Heart left ventricle (tissue), 13 donors: ENCODE measurements at regions not wholly inside any gene's neighbourhood (a gene's known extent, or its start where the extent isn't known, plus 50 kb on each side); places are given as distances from the start of the nearest gene placed in this dataset.

Experiments
- CTCF ChIP-seq, 12 donors: fragments of 200-600 bp; sonication (generic) in 4 of 12; IDR thresholded peaks; one replicate each; pipeline versions ENCODE4 v1.5.0 to v1.8.0; 2018 to 2022; ENCODE audit warnings: antibody characterized with exemption in 12 of 12, mild to moderate bottlenecking in 5 of 12
- POLR2A ChIP-seq, 2 donors: fragments of 450-650 bp; IDR thresholded peaks; one replicate each; pipeline ENCODE4 v1.6.1; 2017; ENCODE audit warnings: antibody characterized with exemption in 2 of 2, mild to moderate bottlenecking in 2 of 2, moderate library complexity in 2 of 2
- donor health status: ischemic (EF 13 %, LVEDD 7.1; RV severe dilation, severe dysfunction).
- donor health status: DM: no; HTN: yes; CAD: no.
- donor health status: DM: no; HTN: no; CAD: no.
- donor health status: ischemic (EF 25% LVEDD 6.9; RV normal size, moderate dysfunction).
- donor health status: ischemic (EF 25% LVEDD 5.7; RV mildly dilated, moderate dysfunction).
- donor health status: ischemic (EF 35%, LVEDD 5.7; RV mildly dilated, moderate dysfunction).
- donor health status: nonischemic (EF 11% LVEDD 7.7; RV severe dilation, severe dysfunction).
- donor health status: DM: yes; HTN: yes; CAD: no.
- donor health status: PGD.
- donor health status: ischemic (EF 29% LVEDD 5.4; RV normal size, mild dysfunction).
- donor health status: nonischemic (EF 23%, LVEDD 6.1; RV moderate dilation, normal function).

- TF ChIP-seq POLR2A (IDR thresholded peaks at IDR 0.05), result no peak
- TF ChIP-seq CTCF (IDR thresholded peaks at IDR 0.05), result no peak
Observed at GRCh38 chr6:144460327-144461095, 175.4 kb downstream of the UTRN start.
